ENCODE measurements at regions not wholly inside any gene's neighbourhood (a gene's known extent, or its start where the extent isn't known, plus 50 kb on each side); places are given as distances from the start of the nearest gene placed in this dataset.

DNA sequence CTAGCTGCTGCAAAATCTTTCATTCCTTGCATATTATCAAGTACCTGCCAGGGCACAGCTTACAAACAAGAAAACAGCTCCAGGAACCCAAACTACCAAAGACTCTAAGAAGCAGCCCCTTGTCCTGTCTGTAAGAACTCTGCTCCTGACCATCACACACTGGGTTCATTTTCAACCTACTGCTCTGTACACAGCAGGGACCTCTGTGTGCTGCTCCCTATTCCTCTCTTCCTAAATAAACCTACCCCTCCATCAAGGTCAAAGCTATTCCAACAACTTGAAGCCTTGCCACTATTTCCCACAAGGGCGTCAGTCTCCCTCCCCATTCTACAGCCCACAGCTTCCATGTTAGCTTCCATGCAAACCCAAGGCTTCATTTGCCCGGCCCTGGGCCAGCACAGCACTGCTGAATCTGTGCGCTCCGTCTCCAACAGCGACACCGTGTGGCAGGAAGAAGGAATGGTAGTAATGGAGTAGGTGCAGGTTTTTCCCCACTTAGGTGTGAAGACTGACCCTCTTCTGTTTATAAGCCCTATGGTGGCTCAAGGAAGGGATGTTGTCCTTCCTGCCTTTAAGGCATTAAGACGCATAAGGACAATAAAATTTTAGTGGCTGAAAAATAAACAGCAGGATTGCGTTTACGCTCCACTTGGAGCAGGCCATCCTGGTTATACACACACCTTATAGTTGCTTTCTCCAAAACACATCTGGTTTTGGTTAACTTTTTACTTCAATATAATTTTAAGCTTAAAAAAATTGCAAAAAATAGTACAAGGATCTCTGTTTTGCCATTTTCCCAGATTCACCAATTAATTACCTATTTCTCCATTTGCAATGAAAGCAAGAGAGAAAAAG lies 115.2 kb upstream of the NXT1 start:
- intact Hi-C loops (cut with DNase I) = loop anchor here (1.0 to 10.0 kb wide), 3 partner anchors 185 to 543 kb away; no protein-coding TSS in a partner anchor
- DNase-seq (ENCODE audit: low spot score) = peak; percentile 87

DNA sequence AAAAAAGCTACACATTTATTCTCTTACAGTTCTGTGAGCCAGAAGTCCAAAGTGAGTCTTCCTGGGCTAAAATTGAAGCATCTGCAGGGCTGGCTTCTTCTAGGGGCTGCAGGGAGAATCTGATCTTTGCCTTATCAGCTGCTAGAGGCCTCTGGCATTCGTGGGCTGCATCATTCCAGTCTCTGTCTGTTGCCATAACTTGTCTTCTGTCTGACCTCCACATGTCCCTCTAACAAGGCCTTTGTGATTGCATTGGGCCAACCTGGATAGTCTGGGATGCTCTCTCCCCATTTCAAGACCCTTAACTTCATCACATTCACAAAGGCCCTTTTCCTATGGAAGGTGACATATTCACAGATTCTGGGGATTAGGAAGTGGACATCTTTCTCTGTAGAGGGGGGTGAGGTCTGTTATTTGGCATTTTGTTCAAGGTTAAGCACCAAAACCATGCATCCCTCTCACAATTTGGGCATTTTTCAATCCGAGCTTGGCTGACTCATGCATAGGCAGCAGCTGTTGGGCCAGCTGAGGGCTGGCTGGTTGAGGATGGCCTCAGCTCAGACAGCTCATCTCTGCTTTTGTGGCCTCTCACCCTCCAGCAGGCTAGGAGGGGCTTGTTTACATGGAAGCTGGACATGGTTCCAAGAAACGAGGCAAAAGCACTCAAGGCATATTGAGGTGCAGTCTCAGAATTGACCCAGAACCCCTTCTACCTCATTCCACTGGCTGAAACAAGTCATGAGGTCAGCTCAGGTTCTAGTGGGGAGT lies 116.1 kb upstream of the NXT1 start:
- no peak for DNase-seq (ENCODE audit: low spot score)
- intact Hi-C loops (cut with DNase I) = loop anchor here (1.0 to 10.0 kb wide), 3 partner anchors 184 to 542 kb away; no protein-coding TSS in a partner anchor

DNA sequence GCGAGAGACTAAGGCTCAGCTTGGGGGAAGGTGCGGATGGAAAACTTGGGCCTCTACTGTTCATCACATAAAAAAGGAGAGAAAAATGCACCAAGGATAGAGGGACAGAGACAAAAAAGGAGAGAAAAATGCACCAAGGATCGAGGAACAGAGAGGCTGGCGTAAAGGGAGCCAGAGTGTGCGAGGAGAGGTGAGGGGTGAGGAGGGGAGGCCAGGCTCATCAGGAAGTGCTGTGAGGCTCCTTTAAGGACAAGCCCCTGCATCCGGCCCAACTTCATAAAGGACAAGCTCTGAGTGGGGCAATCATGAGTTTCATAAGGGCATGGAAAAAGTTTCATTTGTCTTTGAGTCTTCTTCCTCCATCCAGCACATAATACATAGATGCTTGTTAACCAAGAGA lies 117.2 kb upstream of the NXT1 start:
- no peak for DNase-seq (ENCODE audit: low spot score)
- intact Hi-C loops (cut with DNase I) = loop anchor here (10.0 kb wide), 1 partner anchor 369 kb away; no protein-coding TSS in a partner anchor

DNA sequence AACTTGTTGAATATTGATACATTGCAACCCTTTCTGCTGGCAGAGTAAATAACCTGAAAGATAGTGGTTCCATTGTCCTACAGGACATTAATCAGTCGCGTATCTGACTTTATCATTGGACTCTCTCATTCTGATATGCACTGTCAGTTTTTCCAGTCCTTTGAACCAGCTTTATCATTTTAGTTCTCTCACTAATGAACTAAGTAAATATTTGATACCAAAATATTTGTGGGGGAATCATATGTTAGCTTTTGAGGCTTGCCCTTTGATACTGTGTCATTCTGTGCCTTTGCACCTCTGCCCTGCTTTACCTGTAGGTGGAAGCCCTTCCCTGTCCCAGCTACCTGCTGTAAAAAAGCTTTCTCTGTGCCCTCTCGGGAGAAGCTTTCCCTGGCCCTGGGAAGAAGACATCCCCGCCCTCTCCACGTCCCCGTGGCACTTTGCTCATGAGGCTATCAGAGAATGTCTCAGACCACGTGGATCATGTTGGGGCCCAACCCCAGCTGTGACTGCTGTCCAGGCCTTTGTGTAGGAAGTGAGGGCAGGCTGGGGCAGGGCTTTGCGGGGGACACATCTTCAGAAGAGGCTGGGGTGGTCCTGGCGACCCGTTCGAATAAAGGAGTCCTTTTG lies 117.8 kb upstream of the NXT1 start:
- intact Hi-C loops (cut with DNase I) = loop anchor here (10.0 kb wide), 1 partner anchor 368 kb away; no protein-coding TSS in a partner anchor
- no peak for DNase-seq (ENCODE audit: low spot score)

DNA sequence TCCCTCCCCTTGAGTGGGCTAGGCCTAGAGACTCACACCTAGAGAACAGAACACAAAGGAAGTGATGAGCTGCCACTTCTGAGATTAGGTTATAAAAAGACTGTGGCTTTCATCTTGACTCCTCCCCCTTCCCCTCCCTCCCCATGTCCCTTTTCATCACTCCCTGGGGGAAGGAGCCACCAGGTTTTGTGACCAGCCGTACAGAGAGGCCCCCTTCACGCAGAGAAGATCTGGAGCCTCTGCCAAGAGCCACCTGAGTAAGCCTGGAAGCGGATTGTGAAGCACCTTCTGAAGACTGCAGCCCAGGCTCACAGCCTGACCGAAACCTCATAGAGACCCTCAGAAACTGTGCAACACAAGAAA lies 118.4 kb upstream of the NXT1 start:
- no peak for DNase-seq (ENCODE audit: low spot score)
- intact Hi-C loops (cut with DNase I) = loop anchor here (10.0 kb wide), 1 partner anchor 367 kb away; no protein-coding TSS in a partner anchor

DNA sequence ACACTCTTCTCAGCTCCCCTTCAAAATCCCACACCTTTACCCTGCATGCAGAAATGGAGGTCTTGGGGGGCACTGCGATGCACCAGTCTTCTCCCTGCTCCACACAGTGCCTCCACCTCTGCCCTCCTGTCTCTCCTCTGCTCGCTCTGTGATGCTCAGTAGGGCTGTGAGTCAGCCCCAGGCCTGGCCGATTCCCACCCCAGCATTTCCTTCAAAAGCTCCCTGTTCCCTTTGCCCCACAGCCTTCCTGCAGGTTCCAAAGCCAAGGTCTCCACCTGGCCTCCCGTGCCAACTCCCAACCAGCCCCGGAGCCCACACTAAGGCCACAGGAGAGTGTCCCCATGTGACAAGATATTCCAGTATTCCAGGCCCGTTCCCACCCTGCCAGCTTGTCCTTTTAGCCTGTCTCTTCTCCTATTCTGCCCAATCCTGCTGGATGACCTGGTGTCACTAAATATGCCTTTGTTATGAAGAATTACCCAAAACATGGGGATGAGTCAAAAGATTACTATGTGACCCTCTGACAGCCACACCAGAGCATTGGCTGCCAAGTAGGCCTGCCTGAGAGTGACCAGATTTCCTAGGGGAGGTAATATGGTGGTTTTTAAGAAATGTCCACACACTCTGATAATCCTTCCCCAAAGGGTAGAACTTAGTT lies 118.9 kb upstream of the NXT1 start:
- intact Hi-C loops (cut with DNase I) = loop anchor here (10.0 kb wide), 1 partner anchor 367 kb away; no protein-coding TSS in a partner anchor
- DNase-seq (ENCODE audit: low spot score) = no peak

DNA sequence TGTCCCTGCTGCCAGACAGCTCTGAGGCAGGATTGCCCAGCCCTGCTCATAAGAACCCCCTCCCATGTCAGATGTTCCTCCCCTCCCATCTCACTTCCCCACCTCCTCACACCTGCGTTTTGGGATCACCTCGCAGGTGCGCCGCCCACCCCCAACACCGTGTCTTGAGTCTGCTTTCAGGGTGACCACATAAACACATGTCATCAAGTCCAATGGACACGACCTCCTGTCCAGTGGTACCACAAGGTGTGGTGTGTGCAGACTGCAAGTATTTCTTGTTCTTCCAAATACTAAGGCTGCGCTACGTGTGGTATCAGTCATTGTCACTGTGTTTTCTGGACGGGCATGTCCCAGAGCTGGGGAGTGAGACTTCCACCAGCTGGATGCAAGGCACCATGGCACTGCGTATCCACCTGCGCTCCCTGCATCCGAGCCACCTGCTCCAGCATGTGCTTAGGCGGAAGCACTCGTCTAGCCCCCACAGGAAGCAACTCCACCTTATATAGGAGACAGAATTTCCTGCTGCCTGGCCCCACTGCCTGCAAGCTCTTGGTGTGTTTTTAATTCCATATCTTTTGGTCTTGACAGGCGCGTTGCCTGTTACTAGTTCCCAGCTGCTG lies 119.7 kb upstream of the NXT1 start:
- DNase-seq (ENCODE audit: low spot score) = no peak
- intact Hi-C loops (cut with DNase I) = loop anchor here (10.0 kb wide), 1 partner anchor 366 kb away; no protein-coding TSS in a partner anchor

DNA sequence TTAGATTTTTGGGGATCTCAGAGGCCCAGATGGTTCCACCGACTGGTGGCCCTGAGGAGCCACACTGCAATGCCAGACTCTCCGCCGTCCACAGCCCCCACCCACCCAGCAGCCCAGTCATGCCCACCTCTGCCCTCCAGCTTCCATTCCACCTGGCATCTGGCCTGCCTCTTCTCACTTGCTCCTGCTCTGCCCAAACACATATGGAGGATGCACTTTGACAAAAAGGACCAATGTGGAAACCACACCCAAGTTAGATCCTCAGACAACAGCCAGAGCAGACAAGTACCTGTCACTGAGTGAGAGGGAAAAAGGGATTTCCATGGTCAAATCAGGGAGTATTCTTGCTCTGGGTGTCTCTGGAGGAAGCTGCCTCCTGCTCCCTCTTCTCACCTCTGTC lies 120.6 kb upstream of the NXT1 start:
- DNase-seq (ENCODE audit: low spot score) = no peak
- intact Hi-C loops (cut with DNase I) = loop anchor here (10.0 kb wide), 1 partner anchor 365 kb away; no protein-coding TSS in a partner anchor

DNA sequence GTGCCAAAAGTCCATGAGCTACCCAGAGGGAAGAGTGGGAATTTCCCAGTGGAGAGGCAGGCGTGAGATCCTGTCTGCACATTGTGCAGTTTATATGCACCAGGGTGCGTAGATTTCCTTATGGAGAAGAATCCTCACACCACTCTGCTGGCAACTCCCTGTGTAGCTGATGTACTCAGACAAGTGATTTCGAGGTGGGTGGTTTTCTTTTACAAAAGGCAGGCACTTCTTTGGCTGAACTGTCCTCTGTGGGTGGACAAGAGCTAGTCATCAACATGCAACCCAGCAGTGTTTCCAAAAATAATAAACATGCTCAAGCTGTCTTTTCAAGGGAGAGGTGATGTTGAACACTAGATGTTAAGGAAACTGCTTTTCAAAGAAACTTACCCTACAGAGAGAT lies 121.7 kb upstream of the NXT1 start:
- intact Hi-C loops (cut with DNase I) = no loop called here
- no peak for DNase-seq (ENCODE audit: low spot score)

DNA sequence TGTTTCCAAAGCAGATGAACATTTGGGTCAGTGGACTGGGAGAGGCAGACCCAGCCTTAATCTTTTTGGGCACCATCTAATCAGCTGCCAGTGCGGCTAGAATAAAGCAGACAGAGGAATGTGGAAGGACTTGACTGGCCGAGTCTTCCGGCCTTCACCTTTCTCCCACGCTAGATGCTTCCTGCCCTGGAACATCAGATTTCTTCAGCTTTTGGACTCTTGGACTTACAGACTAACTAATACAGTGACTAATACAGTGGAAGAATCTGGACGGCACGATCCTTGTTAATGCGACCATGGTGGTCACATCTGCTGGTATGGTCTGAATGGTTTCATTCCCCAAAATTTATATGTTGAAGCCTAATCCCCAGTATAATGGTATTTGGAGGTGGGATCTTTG lies 122.6 kb upstream of the NXT1 start:
- DNase-seq (ENCODE audit: low spot score) = no peak
- intact Hi-C loops (cut with DNase I) = no loop called here

DNA sequence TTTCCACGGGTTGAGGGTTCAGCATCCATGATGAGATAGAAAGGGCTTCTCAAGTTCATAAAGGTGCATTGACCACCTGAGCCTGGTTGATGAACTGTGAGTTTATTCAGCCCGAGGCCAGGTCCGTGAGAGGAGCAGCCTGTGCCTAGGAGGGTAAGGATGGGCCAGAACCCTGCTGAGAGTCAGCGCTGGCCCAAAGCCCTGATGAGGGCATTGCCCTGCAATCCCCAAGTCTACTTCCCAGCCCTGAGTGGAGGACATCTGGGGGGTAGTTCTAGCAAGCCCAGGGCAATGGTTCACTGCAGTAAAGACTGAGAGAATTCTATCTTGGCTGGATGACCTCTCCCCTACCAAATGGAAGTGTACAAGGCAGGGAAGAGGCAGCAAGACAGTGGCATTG lies 123.3 kb upstream of the NXT1 start:
- no peak for DNase-seq (ENCODE audit: low spot score)
- intact Hi-C loops (cut with DNase I) = no loop called here

DNA sequence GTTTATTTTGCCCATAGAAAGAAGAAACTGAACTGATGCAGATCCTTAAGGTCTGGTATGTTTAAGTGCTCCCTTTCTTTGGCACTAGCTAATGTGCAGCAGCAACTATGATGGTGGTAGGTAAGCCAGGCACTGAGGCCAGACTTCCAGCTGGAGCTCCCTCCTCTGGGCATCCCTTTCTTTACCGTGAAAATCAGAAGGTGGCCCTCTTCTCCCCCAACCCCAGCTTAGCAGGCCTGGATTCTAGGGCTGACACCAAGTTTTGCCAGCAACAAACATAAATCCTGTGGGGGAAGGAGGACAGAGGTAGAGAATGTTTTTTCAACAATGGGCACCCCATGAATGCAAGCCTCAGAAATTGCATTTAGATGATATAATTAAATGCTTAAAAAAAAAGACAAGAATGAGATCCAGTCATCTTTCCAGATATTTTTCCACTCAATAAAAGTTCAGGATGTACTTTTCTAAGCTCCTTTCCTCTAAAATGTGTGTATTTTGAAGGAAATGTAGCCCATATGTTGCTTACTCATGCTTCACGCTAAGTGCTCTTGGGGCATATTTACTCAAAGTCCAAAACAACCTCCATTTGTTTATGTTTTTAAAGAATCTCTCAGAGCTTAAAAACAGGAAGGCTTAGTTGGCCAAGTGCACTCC lies 123.9 kb upstream of the NXT1 start:
- intact Hi-C loops (cut with DNase I) = no loop called here
- DNase-seq (ENCODE audit: low spot score) = no peak

DNA sequence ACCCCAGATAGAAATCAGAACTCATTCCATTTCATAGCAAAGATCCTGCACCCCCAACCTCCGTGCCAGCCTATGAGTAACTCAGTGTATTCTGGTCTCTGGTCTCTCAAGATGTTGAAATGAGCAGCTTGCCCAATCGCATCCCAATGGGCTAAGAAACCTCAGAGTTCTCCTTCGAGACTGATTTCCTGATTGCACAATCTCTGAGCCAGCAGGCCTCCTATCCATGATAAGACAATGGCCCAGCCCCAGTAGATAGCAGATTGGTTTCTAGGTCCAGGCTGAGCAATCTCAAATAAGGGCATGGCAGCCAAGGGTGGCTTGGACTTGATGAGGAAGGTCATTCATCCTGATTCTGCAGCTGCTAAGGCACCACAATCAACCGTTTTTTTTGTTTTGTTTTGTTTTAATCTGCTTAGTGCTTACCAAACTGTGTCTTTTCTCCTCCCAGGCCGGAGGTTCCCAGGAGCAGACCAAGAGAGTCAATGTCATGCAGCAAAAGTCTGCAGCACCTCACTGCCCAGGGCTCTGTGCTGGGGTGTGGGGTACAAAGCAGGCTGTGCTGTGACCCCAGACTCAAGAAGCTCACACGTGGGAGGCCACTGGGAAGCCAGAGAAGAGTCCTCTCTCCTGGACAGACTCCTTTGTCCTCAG lies 125.1 kb upstream of the NXT1 start:
- DNase-seq (ENCODE audit: low spot score) = no peak
- intact Hi-C loops (cut with DNase I) = no loop called here

DNA sequence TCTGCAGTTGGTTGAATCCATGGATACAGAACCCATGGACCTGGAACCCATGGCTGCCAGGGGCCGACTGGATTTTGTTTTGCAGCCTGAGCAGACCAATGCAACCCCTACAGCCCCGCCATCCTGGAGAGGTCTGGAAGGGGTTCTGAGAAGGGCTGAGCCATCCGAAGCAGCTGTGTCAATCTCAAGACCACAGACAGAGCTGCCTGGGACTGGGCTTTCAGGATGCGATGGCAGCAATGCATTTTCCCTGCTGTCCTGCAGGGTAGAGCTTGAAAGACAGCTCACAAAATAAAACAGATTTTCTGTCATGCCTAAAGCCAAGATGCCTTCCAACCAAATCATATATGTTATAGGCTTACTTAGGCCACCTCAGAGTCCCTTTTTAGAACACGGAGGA lies 125.8 kb upstream of the NXT1 start:
- intact Hi-C loops (cut with DNase I) = no loop called here
- DNase-seq (ENCODE audit: low spot score) = no peak

DNA sequence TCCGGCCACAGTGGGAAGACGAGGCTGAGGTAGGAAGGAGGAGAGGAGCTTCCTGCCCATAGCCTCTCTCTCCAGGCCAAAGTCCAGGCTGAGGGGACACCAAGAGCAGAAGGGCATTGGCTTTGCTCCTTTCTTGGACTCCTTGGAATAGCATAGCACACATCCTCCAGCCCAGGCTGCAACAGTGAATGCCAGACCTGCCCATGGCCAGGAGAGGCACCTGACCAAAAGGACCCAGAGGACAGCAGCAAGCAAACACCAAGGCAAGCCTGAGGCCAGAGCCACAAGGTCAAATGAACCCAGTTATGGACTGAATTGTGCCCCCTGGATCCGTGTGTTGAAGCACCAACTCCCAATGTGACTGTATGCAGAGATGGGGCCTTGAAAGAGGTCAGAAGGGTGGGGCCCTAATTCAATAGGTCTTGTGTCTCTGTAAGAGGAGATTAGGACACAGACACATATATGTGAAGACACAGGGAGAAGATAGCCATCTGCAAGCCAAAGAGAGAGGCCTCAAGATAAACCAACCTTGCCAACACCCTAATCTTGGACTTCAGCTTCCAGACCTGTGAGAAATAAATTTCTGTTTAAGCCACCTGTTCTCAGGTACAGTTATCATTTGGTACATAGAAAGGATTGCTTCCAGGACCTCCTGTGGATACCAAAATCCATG lies 126.5 kb upstream of the NXT1 start:
- DNase-seq (ENCODE audit: low spot score) = no peak
- intact Hi-C loops (cut with DNase I) = no loop called here

DNA sequence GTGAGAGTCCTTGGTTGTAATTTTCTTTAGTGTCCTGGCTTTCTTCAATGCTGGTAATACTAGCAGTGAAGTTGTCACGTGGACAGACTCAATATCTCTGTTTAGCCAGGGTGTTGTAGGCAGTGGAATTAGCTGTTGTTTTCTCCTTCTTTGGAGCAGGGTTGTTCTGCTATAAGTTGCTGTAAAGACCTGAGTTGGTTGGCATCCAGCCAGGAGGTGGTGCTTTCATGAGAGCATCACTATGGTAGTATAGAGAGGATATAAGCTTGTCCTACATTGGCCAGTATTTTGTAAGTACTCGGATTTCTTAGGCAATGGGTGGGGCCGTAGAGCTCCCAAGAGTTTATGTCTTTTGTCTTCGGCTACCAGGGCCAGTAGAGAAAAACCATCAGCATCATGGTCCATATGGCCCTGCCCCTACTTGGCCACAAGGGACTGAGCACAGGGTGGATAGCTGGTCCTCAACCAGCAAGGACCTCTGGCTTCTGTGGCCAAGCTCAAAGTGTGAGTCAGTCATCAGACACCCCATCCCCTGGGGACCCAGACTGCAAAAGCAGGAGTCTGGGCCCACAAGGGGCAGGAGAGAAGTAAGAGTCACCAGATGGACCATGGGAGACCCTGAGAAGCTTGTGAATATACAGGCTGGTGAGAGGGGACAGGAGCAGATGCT lies 127.9 kb upstream of the NXT1 start:
- intact Hi-C loops (cut with DNase I) = no loop called here
- no peak for DNase-seq (ENCODE audit: low spot score)

DNA sequence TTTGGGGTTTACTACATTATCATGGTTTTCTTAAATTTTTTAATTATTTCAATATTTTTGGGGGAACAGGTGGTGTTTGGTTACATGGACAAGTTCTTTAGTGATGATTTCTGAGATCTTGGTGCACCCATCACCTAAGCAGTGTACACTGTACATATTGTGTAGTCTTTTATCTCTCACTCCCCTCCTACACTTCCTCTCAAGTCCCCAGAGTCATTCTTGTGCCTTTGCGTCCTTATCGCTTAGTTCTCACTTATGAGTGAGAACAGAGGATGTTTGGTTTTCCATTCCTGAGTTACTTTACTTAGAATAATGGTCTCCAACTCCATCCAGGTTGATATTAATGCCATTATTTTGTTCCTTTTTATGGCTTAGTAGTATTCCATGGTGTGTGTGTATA lies 130.9 kb upstream of the CD93 start:
- intact Hi-C loops (cut with DNase I) = no loop called here
- no peak for DNase-seq (ENCODE audit: low spot score)
